ENCODE measurements at regions not wholly inside any gene's neighbourhood (a gene's known extent, or its start where the extent isn't known, plus 50 kb on each side); places are given as distances from the start of the nearest gene placed in this dataset.

DNA sequence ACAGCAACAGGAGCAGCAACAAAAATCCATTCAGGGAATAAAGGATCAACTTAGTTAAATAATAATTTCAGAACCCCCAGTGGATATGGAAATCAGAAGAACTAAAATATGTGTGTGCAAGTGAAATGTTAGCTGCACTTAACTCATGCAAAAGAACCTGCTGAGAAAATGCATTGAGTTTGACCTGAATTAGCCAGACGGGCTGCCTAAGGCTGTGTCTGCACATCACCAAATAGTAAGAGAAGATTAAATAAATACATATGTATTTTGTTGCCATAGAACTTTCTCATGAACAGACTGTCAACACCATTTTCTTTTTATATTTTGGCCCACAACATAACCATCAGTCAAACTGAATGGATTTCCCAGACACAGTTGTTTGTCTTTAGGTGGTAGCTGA is 262.0 kb upstream of the PIK3C3 start (continued):
- TF ChIP-seq, protein P1, sequence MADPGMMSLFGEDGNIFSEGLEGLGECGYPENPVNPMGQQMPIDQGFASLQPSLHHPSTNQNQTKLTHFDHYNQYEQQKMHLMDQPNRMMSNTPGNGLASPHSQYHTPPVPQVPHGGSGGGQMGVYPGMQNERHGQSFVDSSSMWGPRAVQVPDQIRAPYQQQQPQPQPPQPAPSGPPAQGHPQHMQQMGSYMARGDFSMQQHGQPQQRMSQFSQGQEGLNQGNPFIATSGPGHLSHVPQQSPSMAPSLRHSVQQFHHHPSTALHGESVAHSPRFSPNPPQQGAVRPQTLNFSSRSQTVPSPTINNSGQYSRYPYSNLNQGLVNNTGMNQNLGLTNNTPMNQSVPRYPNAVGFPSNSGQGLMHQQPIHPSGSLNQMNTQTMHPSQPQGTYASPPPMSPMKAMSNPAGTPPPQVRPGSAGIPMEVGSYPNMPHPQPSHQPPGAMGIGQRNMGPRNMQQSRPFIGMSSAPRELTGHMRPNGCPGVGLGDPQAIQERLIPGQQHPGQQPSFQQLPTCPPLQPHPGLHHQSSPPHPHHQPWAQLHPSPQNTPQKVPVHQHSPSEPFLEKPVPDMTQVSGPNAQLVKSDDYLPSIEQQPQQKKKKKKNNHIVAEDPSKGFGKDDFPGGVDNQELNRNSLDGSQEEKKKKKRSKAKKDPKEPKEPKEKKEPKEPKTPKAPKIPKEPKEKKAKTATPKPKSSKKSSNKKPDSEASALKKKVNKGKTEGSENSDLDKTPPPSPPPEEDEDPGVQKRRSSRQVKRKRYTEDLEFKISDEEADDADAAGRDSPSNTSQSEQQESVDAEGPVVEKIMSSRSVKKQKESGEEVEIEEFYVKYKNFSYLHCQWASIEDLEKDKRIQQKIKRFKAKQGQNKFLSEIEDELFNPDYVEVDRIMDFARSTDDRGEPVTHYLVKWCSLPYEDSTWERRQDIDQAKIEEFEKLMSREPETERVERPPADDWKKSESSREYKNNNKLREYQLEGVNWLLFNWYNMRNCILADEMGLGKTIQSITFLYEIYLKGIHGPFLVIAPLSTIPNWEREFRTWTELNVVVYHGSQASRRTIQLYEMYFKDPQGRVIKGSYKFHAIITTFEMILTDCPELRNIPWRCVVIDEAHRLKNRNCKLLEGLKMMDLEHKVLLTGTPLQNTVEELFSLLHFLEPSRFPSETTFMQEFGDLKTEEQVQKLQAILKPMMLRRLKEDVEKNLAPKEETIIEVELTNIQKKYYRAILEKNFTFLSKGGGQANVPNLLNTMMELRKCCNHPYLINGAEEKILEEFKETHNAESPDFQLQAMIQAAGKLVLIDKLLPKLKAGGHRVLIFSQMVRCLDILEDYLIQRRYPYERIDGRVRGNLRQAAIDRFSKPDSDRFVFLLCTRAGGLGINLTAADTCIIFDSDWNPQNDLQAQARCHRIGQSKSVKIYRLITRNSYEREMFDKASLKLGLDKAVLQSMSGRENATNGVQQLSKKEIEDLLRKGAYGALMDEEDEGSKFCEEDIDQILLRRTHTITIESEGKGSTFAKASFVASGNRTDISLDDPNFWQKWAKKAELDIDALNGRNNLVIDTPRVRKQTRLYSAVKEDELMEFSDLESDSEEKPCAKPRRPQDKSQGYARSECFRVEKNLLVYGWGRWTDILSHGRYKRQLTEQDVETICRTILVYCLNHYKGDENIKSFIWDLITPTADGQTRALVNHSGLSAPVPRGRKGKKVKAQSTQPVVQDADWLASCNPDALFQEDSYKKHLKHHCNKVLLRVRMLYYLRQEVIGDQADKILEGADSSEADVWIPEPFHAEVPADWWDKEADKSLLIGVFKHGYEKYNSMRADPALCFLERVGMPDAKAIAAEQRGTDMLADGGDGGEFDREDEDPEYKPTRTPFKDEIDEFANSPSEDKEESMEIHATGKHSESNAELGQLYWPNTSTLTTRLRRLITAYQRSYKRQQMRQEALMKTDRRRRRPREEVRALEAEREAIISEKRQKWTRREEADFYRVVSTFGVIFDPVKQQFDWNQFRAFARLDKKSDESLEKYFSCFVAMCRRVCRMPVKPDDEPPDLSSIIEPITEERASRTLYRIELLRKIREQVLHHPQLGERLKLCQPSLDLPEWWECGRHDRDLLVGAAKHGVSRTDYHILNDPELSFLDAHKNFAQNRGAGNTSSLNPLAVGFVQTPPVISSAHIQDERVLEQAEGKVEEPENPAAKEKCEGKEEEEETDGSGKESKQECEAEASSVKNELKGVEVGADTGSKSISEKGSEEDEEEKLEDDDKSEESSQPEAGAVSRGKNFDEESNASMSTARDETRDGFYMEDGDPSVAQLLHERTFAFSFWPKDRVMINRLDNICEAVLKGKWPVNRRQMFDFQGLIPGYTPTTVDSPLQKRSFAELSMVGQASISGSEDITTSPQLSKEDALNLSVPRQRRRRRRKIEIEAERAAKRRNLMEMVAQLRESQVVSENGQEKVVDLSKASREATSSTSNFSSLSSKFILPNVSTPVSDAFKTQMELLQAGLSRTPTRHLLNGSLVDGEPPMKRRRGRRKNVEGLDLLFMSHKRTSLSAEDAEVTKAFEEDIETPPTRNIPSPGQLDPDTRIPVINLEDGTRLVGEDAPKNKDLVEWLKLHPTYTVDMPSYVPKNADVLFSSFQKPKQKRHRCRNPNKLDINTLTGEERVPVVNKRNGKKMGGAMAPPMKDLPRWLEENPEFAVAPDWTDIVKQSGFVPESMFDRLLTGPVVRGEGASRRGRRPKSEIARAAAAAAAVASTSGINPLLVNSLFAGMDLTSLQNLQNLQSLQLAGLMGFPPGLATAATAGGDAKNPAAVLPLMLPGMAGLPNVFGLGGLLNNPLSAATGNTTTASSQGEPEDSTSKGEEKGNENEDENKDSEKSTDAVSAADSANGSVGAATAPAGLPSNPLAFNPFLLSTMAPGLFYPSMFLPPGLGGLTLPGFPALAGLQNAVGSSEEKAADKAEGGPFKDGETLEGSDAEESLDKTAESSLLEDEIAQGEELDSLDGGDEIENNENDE (IDR thresholded peaks at IDR 0.05; ENCODE audit: insufficient replicate concordance, low read length): no peak
- TF ChIP-seq CREB1 (IDR thresholded peaks at IDR 0.05) (no peak), SIN3A (conservative IDR thresholded peaks at IDR 0.05 in 1 of 2, IDR thresholded peaks at IDR 0.05 in 1 of 2; ENCODE audit: low read depth in 1 of 2, low read length in 2 of 2) (no peak), BCL11A (IDR thresholded peaks at IDR 0.05; ENCODE audit: low read depth in 2 of 2, low read length in 2 of 2) (no peak), SRF (IDR thresholded peaks at IDR 0.05; ENCODE audit: low read depth, low read length) (no peak), RXRA (IDR thresholded peaks at IDR 0.05; ENCODE audit: insufficient read depth, low read depth, low read length) (no peak), EGR1 (IDR thresholded peaks at IDR 0.05; ENCODE audit: borderline replicate concordance, low read depth, low read length) (no peak), KDM5A (IDR thresholded peaks at IDR 0.05; ENCODE audit: low read length) (no peak)

Data from H1 (cell line).